ENCODE measurements at regions not wholly inside any gene's neighbourhood (a gene's known extent, or its start where the extent isn't known, plus 50 kb on each side); places are given as distances from the start of the nearest gene placed in this dataset.
"Not testable (repeated sequence)": the region's sequence is repeated elsewhere in the genome, so short reads cannot be mapped to it uniquely, and the experiment has no call there.

- no peaks in the 10 kb centered on the region for H3F3A ChIP-seq (ENCODE audit: low read length, unreplicated experiment)
- H3K27me3 ChIP-seq (ENCODE audit: low read length), result peaks cover 26% of the 10 kb centered on the region
- no peak overlapping the region for H2AFZ ChIP-seq (ENCODE audit: low read length)
- H3K36me3 ChIP-seq (ENCODE audit: low read depth, low read length), result no peaks in the 10 kb centered on the region
- BruUV-seq (replicated peaks), result no TSS peak
- no peaks in the 10 kb centered on the region for H3K9me2 ChIP-seq (replicated peaks; ENCODE audit: low read length)
- ChIA-PET POLR2A (ENCODE audit: unreplicated experiment) (no interaction called here), CTCF (no interaction called here)
- no peak overlapping the region for H3K27ac ChIP-seq (ENCODE audit: low read length)
- intact Hi-C loops (cut with micrococcal nuclease), result loop anchor here (10.0 kb wide), 1 partner anchor 723 kb away; no protein-coding TSS in a partner anchor
- DNase-seq (no peak), ATAC-seq (no peak)
- no peak overlapping the region for H3K4me2 ChIP-seq (ENCODE audit: low read length)
- no peak for TF ChIP-seq CTCF (conservative IDR thresholded peaks at IDR 0.05; ENCODE audit: low read depth, low read length)
- no peak for TF ChIP-seq EZH2phosphoT487 (IDR thresholded peaks at IDR 0.05; ENCODE audit: borderline replicate concordance, low read length)
- no peak for TF ChIP-seq EZH2 (IDR thresholded peaks at IDR 0.05; ENCODE audit: low read length, unreplicated experiment)
- H3K9ac ChIP-seq (ENCODE audit: low read length), result no peak overlapping the region
- no peaks in the 10 kb centered on the region for H3K9me3 ChIP-seq (ENCODE audit: low read length)
- no peaks in the 10 kb centered on the region for H4K20me1 ChIP-seq (ENCODE audit: low read length)
- no peak overlapping the region for H3K4me3 ChIP-seq (ENCODE audit: low read length)
- H3K79me2 ChIP-seq (ENCODE audit: low read length), result no peaks in the 10 kb centered on the region
- peaks cover 14% of the 10 kb centered on the region; the same call in 1 of the 2 replicates for H3K4me1 ChIP-seq (ENCODE audit: insufficient read depth, low read length)
Measured at GRCh38 chr5:1647580-1647979, 123.8 kb upstream of the LPCAT1 start.

GRCh38 chr5:1644810-1645571 is 121.2 kb upstream of the LPCAT1 start:
- Histone ChIP-seq H3K4me1 (ENCODE audit: insufficient read depth, low read length) (peaks cover 14% of the 10 kb centered on the region; the same call in 1 of the 2 replicates), H3K27ac (ENCODE audit: low read length) (no peak overlapping the region), H4K20me1 (ENCODE audit: low read length) (no peaks in the 10 kb centered on the region), H3K4me3 (ENCODE audit: low read length) (peak overlapping the region; percentile 63), H3F3A (ENCODE audit: low read length, unreplicated experiment) (no peaks in the 10 kb centered on the region), H3K79me2 (ENCODE audit: low read length) (no peaks in the 10 kb centered on the region), H3K9me3 (ENCODE audit: low read length) (no peaks in the 10 kb centered on the region), H3K9ac (ENCODE audit: low read length) (no peak overlapping the region), H2AFZ (ENCODE audit: low read length) (peak overlapping the region; percentile 79), H3K9me2 (replicated peaks; ENCODE audit: low read length) (no peaks in the 10 kb centered on the region), H3K36me3 (ENCODE audit: low read depth, low read length) (no peaks in the 10 kb centered on the region), H3K27me3 (ENCODE audit: low read length) (peaks cover 29% of the 10 kb centered on the region), H3K4me2 (ENCODE audit: low read length) (peak overlapping the region; percentile 92)
- peak; percentile 90 for ATAC-seq
- TF ChIP-seq CTCF (conservative IDR thresholded peaks at IDR 0.05; ENCODE audit: low read depth, low read length) (peak; percentile 74), EZH2 (IDR thresholded peaks at IDR 0.05; ENCODE audit: low read length, unreplicated experiment) (no peak), EZH2phosphoT487 (IDR thresholded peaks at IDR 0.05; ENCODE audit: borderline replicate concordance, low read length) (no peak)
- peak; percentile 92 for DNase-seq
- CTCF ChIA-PET, result interaction anchor here (0.6 to 1.2 kb wide), 7 partner anchors 8 to 638 kb away, joined by 3 to 7 read pairs (median 3); no protein-coding TSS in a partner anchor
- intact Hi-C loops (cut with micrococcal nuclease), result loop anchor here (1.0 to 10.0 kb wide), 4 partner anchors 168 to 720 kb away; no protein-coding TSS in a partner anchor
- POLR2A ChIA-PET (ENCODE audit: unreplicated experiment), result no interaction called here
- no TSS peak for BruUV-seq (replicated peaks)

GRCh38 chr5:1644393-1644809 is 120.6 kb upstream of the LPCAT1 start:
- peak overlapping the region; percentile 92 for H3K4me2 ChIP-seq (ENCODE audit: low read length)
- ATAC-seq; DNase-seq; POLR2A ChIA-PET (ENCODE audit: unreplicated experiment); H3K9me2 ChIP-seq (replicated peaks; ENCODE audit: low read length); H3K9me3 ChIP-seq (ENCODE audit: low read length); BruUV-seq (replicated peaks); H3K79me2 ChIP-seq (ENCODE audit: low read length); H3K36me3 ChIP-seq (ENCODE audit: low read depth, low read length); H3K27ac ChIP-seq (ENCODE audit: low read length); H3K9ac ChIP-seq (ENCODE audit: low read length); H3F3A ChIP-seq (ENCODE audit: low read length, unreplicated experiment); H2AFZ ChIP-seq (ENCODE audit: low read length); H4K20me1 ChIP-seq (ENCODE audit: low read length): not testable (repeated sequence)
- CTCF ChIA-PET, result interaction anchor here (0.6 to 1.2 kb wide), 5 partner anchors 9 to 440 kb away, joined by 3 to 7 read pairs (median 3); no protein-coding TSS in a partner anchor
- peaks cover 14% of the 10 kb centered on the region; the same call in 1 of the 2 replicates for H3K4me1 ChIP-seq (ENCODE audit: insufficient read depth, low read length)
- H3K27me3 ChIP-seq (ENCODE audit: low read length), result peaks cover 29% of the 10 kb centered on the region
- intact Hi-C loops (cut with micrococcal nuclease), result loop anchor here (5.0 to 10.0 kb wide), 3 partner anchors 167 to 720 kb away; no protein-coding TSS in a partner anchor
- 0 out of 2 replicates have a peak, but pooled peaks have one; percentile 52 for TF ChIP-seq EZH2phosphoT487 (IDR thresholded peaks at IDR 0.05; ENCODE audit: borderline replicate concordance, low read length)
- H3K4me3 ChIP-seq (ENCODE audit: low read length), result peak overlapping the region; percentile 47; the same call in 1 of the 2 replicates
